CD14-positive monocyte (primary cell): ENCODE measurements at regions not wholly inside any gene's neighbourhood (a gene's known extent, or its start where the extent isn't known, plus 50 kb on each side); places are given as distances from the start of the nearest gene placed in this dataset.

Experiments used
- DNase-seq, 3 donors: peaks; one replicate each; pipeline ENCODE4 v3.0.0-alpha.2; 2011 to 2022
- H2AFZ ChIP-seq: 2 replicates; pipeline ENCODE4 v1.6.0; 2012; ENCODE audit warnings: mild to moderate bottlenecking, low read depth, low read length, inconsistent platforms; ENCODE audit not compliant: insufficient read depth, poor library complexity, severe bottlenecking
- H3K27ac ChIP-seq, 2 donors: 1 replicate in 1 of 2; 2 replicates in 1 of 2; pipeline ENCODE4 v1.5.1; 2012 to 2013; ENCODE audit warnings: low read length in 2 of 2, control low read depth in 1 of 2, inconsistent platforms in 1 of 2, low read depth in 1 of 2, mild to moderate bottlenecking in 1 of 2
- H3K27me3 ChIP-seq, 2 donors: one replicate each; pipeline versions ENCODE4 v1.6.0 to v1.6.1; 2011 to 2013; ENCODE audit warnings: low read length in 2 of 2; ENCODE audit not compliant: control insufficient read depth in 2 of 2, insufficient read depth in 2 of 2
- H3K36me3 ChIP-seq, 2 donors: replicated peaks in 1 of 2; 1 replicate in 1 of 2; 2 replicates in 1 of 2; pipeline versions ENCODE4 v1.5.1 to v1.6.1; 2012 to 2013; ENCODE audit warnings: low read length in 2 of 2, control low read depth in 1 of 2, inconsistent platforms in 1 of 2, mild to moderate bottlenecking in 1 of 2; ENCODE audit not compliant: insufficient read depth in 2 of 2, control insufficient read depth in 1 of 2
- H3K4me1 ChIP-seq, 2 donors: 1 replicate in 1 of 2; 2 replicates in 1 of 2; pipeline versions ENCODE4 v1.5.1 to v1.6.1; 2012 to 2013; ENCODE audit warnings: low read length in 2 of 2, control low read depth in 1 of 2, inconsistent platforms in 1 of 2, mild to moderate bottlenecking in 1 of 2, moderate library complexity in 1 of 2; ENCODE audit not compliant: insufficient read depth in 2 of 2, control insufficient read depth in 1 of 2
- H3K4me2 ChIP-seq: replicated peaks from 2 replicates; pipeline ENCODE3; 2012; ENCODE audit warnings: low read length, moderate library complexity, mild to moderate bottlenecking; ENCODE audit not compliant: poor library complexity, severe bottlenecking; ENCODE audit errors: extremely low read depth
- H3K4me3 ChIP-seq, 3 experiments: fragments of 200-600 bp in 1 of 3; sonication (generic) in 1 of 3; replicated peaks in 1 of 3; 1 replicate in 2 of 3; 2 replicates in 1 of 3; pipeline ENCODE4 v1.5.1; 2011 to 2013; ENCODE audit warnings: low read length in 3 of 3, mild to moderate bottlenecking in 3 of 3, control low read depth in 2 of 3, low read depth in 2 of 3, inconsistent platforms in 1 of 3, moderate library complexity in 1 of 3
- H3K79me2 ChIP-seq: 2 replicates; pipeline ENCODE4 v1.6.0; 2012; ENCODE audit warnings: mild to moderate bottlenecking, control low read depth, inconsistent platforms, low read length, moderate library complexity; ENCODE audit not compliant: insufficient read depth
- H3K9ac ChIP-seq: 2 replicates; pipeline ENCODE4 v1.6.0; 2017; ENCODE audit warnings: low read length, mild to moderate bottlenecking; ENCODE audit not compliant: insufficient read depth, poor library complexity, severe bottlenecking
- H3K9me3 ChIP-seq, 2 donors: replicated peaks in 1 of 2; 1 replicate in 1 of 2; 2 replicates in 1 of 2; pipeline versions ENCODE4 v1.5.1 to v1.6.1; 2012 to 2013; ENCODE audit warnings: low read length in 2 of 2, control low read depth in 1 of 2; ENCODE audit not compliant: control insufficient read depth in 1 of 2, insufficient read depth in 1 of 2
- H4K20me1 ChIP-seq: 2 replicates; pipeline ENCODE4 v1.6.0; 2012; ENCODE audit warnings: mild to moderate bottlenecking, low read length, control low read depth, moderate library complexity; ENCODE audit not compliant: insufficient read depth
- H3K27ac Mint-ChIP-seq, 7 donors: one replicate each; pipeline ENCODE4 v1.8.0; 2020; ENCODE audit warnings: mild to moderate bottlenecking in 7 of 7, mixed read lengths in 7 of 7, moderate library complexity in 6 of 7, inconsistent platforms in 2 of 7
- H3K27me3 Mint-ChIP-seq, 3 donors: one replicate each; pipeline ENCODE4 v1.8.0; 2021 to 2022; ENCODE audit warnings: low read depth in 3 of 3, mild to moderate bottlenecking in 3 of 3, mixed read lengths in 3 of 3, moderate library complexity in 3 of 3, inconsistent platforms in 1 of 3
- H3K36me3 Mint-ChIP-seq, 2 donors: one replicate each; pipeline ENCODE4 v1.8.0; 2020; ENCODE audit warnings: mixed read lengths in 2 of 2, inconsistent platforms in 1 of 2, mild to moderate bottlenecking in 1 of 2
- H3K4me1 Mint-ChIP-seq: one replicate; pipeline ENCODE4 v1.8.0; 2020; ENCODE audit warnings: mild to moderate bottlenecking, mixed read lengths
- H3K4me3 Mint-ChIP-seq, 2 donors: one replicate each; pipeline ENCODE4 v1.8.0; 2020; ENCODE audit warnings: mild to moderate bottlenecking in 2 of 2, mixed read lengths in 2 of 2, moderate library complexity in 1 of 2
- H3K9me3 Mint-ChIP-seq, 7 donors: one replicate each; pipeline ENCODE4 v1.8.0; 2020 to 2022; ENCODE audit warnings: mixed read lengths in 7 of 7, mild to moderate bottlenecking in 6 of 7, moderate library complexity in 6 of 7, inconsistent platforms in 2 of 7
- CTCF ChIP-seq: fragments of 200-600 bp; IDR thresholded peaks from one replicate; pipeline ENCODE4 v1.8.0; 2022; ENCODE audit warnings: antibody characterized with exemption, mild to moderate bottlenecking
- WGBS: methylation state at CpG from one replicate; pipeline ENCODE4 v1.1.5; 2013; ENCODE audit warnings: missing lambda C conversion rate; ENCODE audit not compliant: insufficient coverage; 5-methylcytosine and 5-hydroxymethylcytosine counted together
- intact Hi-C, 2 donors: fragments of 100-400 bp; cut with micrococcal nuclease; formaldehyde crosslinking; loops; one replicate each; pipeline versions ENCODE4 v1.15.0 to v1.15.1; 2023

- H3K4me3 ChIP-seq, result no peak overlapping the region
- no peak for DNase-seq
Measured at GRCh38 chr3:96214941-96215340, 599.5 kb upstream of the EPHA6 start.

GRCh38 chr3:96225494-96225893, 588.9 kb upstream of the EPHA6 start:
- Histone ChIP-seq H3K27me3 (no peaks in the 10 kb centered on the region), H3K4me3 (no peak overlapping the region), H3K27ac (no peak overlapping the region), H3K4me1 (no peaks in the 10 kb centered on the region), H3K9ac (no peak overlapping the region), H4K20me1 (no peaks in the 10 kb centered on the region), H3K79me2 (no peaks in the 10 kb centered on the region), H2AFZ (no peak overlapping the region), H3K9me3 (no peaks in the 10 kb centered on the region), H3K36me3 (no peaks in the 10 kb centered on the region), H3K4me2 (no peak overlapping the region)
- Mint-ChIP-seq H3K27me3 (no peaks in the 10 kb centered on the region), H3K36me3 (no peaks in the 10 kb centered on the region), H3K27ac (no peak overlapping the region), H3K4me1 (no peaks in the 10 kb centered on the region), H3K4me3 (no peak overlapping the region), H3K9me3 (peaks cover 0 to 4% (median 2%) of the 10 kb centered on the region in 7 donors)
- intact Hi-C loops, result no loop called here
- 78% methylated on average over 3 of the region's 5 CpGs for WGBS
- no peak for DNase-seq
- no peak for TF ChIP-seq CTCF

More at GRCh38 chr3:96214941-96215340, 599.5 kb upstream of the EPHA6 start:
- peaks cover 0 to 4% of the 10 kb centered on the region in 2 donors for H3K9me3 ChIP-seq
- Mint-ChIP-seq H3K4me1 (no peaks in the 10 kb centered on the region), H3K4me3 (no peak overlapping the region), H3K9me3 (peaks cover 0 to 7% (median 2%) of the 10 kb centered on the region in 7 donors), H3K27me3 (peaks cover 0 to 2% (median 0%) of the 10 kb centered on the region in 3 donors), H3K36me3 (no peaks in the 10 kb centered on the region), H3K27ac (no peak overlapping the region)
- no peaks in the 10 kb centered on the region for H3K4me1 ChIP-seq
- H3K9ac ChIP-seq, result no peak overlapping the region
- no peak overlapping the region for H2AFZ ChIP-seq
- no peak overlapping the region for H3K4me2 ChIP-seq
- no peaks in the 10 kb centered on the region for H3K36me3 ChIP-seq
- H3K79me2 ChIP-seq, result no peaks in the 10 kb centered on the region
- no peak overlapping the region for H3K27ac ChIP-seq
- no peaks in the 10 kb centered on the region for H3K27me3 ChIP-seq
- TF ChIP-seq CTCF, result no peak
- intact Hi-C loops, result no loop called here
- H4K20me1 ChIP-seq, result no peaks in the 10 kb centered on the region
